ENCODE measurements at regions not wholly inside any gene's neighbourhood (a gene's known extent, or its start where the extent isn't known, plus 50 kb on each side); places are given as distances from the start of the nearest gene placed in this dataset.
"Not testable (repeated sequence)": the region's sequence is repeated elsewhere in the genome, so short reads cannot be mapped to it uniquely, and the experiment has no call there.

DNA sequence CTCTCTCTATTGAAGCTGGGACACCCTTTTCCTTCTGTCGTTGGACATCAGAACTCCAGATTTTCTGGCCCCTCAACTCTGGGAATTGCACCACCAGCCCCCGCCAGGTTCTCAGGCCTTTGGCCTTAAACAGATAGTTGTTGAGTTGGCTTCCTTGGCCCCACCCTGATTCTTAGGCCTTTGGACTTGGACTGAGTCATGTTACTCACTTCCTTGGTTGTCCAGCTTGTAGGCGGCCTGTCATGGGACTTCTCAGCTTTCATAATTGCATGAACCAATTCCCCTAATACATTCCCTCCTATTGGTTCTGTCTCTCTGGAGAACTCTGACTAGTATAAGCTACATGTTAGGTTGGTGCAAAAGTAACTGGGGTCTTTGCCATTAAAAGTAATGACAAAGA, 195.7 kb downstream of the GPAT3 start:
- H3K9me3 ChIP-seq, result no peaks in the 10 kb centered on the region
- H3K27me3 ChIP-seq, result no peaks in the 10 kb centered on the region
- no peaks in the 10 kb centered on the region for H3K36me3 ChIP-seq
- no peak overlapping the region for H3K4me3 ChIP-seq
- DNase-seq (no peak), ATAC-seq (no peak)
- TF ChIP-seq, protein P1, sequence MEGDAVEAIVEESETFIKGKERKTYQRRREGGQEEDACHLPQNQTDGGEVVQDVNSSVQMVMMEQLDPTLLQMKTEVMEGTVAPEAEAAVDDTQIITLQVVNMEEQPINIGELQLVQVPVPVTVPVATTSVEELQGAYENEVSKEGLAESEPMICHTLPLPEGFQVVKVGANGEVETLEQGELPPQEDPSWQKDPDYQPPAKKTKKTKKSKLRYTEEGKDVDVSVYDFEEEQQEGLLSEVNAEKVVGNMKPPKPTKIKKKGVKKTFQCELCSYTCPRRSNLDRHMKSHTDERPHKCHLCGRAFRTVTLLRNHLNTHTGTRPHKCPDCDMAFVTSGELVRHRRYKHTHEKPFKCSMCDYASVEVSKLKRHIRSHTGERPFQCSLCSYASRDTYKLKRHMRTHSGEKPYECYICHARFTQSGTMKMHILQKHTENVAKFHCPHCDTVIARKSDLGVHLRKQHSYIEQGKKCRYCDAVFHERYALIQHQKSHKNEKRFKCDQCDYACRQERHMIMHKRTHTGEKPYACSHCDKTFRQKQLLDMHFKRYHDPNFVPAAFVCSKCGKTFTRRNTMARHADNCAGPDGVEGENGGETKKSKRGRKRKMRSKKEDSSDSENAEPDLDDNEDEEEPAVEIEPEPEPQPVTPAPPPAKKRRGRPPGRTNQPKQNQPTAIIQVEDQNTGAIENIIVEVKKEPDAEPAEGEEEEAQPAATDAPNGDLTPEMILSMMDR (IDR thresholded peaks at IDR 0.05 in 4 of 5, conservative IDR thresholded peaks at IDR 0.05 in 1 of 5), result no peak
- TF ChIP-seq POLR2A (IDR thresholded peaks at IDR 0.05), result no peak
- intact Hi-C loops (cut with DNase I; ENCODE audit: low total_unique reads) (no loop called here), in situ Hi-C loops (cut with MboI; ENCODE audit: low sequenced_read_pairs in 4 of 4) (no loop called here)
- no peak overlapping the region for H3K27ac ChIP-seq
- H3K4me1 ChIP-seq, result no peaks in the 10 kb centered on the region

DNA sequence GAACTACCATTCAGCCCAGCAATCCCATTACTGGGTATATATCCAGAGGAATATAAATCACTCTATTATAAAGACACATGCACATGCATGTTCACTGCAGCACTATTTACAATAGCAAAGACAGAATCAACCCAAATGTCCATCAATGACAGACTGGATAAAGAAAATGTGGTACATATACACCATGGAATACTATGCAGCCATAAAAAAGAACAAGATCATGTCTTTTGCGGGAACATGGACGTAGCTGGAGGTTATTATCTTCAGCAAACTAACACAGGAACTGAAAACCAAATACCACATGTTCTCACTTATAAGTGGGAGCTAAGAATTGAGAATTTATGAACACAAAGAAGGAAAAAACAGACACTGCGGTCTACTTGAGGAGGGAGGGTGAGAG, 195.1 kb downstream of the GPAT3 start:
- H3K36me3 ChIP-seq; H3K9me3 ChIP-seq; ATAC-seq; H3K27me3 ChIP-seq; H3K4me3 ChIP-seq; DNase-seq; H3K4me1 ChIP-seq; intact Hi-C loops (cut with DNase I; ENCODE audit: low total_unique reads); in situ Hi-C loops (cut with MboI; ENCODE audit: low sequenced_read_pairs in 4 of 4); H3K27ac ChIP-seq: not testable (repeated sequence)

DNA sequence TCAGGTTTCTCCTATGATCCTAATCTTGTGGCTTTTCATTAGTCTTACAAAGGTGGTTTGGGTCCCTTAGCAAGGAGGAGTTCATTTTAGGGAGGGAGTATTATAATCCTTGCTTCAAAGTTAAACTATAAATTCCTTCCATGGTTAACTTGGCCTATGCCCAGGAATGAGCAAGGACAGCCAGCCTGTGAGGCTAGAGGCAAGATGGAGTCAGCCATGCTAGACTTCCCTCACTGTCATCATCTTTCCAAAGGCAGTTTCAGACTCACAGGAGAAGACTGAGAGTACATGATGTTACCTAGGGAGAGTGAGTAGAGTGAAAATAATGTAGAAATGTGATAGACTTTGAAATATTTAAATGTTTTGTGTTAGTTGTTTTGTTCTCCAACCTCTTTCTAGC, 192.3 kb downstream of the GPAT3 start:
- no peak for ATAC-seq
- in situ Hi-C loops (cut with MboI; ENCODE audit: low sequenced_read_pairs in 4 of 4), result no loop called here
- no peaks in the 10 kb centered on the region for H3K9me3 ChIP-seq

DNA sequence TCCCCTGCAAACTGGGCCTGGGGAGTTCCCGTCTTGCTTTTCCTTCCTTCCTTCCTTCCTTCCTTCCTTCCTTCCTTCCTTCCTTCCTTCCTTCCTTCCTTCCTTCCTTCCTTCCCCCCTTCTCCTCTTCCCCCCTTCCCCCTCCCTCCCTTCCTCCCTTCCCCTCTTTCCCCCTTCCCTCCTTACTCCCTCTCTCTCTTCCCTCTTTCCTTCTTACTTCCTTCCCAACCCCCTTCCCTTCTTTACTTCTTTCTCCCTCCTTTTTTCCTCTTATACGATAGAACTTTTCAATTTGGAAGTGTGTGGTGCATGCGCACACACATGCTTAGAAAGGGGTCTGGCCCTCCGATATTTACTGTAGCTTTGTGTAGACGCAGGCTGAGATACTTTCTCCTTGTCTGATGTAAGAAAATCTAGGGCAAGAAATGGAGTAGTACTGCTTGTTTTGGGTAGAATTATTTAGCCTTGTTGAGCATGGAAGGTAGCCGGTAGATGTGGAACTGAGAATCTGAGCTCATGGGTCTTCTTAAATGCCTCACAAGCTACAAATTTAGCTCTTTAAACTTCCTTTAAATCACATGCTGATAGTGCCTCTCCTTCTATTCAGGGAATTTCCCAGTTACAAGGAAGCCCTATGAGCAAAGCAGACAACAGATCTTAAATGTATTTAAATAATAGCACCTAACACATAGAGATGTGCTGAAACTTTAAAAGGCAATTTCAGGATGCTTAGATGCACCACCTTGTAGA, 189.6 kb downstream of the GPAT3 start:
- no peak for ATAC-seq
- DNase-seq, result no peak
- H3K36me3 ChIP-seq, result no peaks in the 10 kb centered on the region
- no peaks in the 10 kb centered on the region for H3K27me3 ChIP-seq
- no peak overlapping the region for H3K27ac ChIP-seq
- H3K9me3 ChIP-seq, result no peaks in the 10 kb centered on the region
- in situ Hi-C loops (cut with MboI; ENCODE audit: low sequenced_read_pairs in 4 of 4), result no loop called here
- no peak overlapping the region for H3K4me3 ChIP-seq
- H3K4me1 ChIP-seq, result no peaks in the 10 kb centered on the region
- TF ChIP-seq, protein P1 (IDR thresholded peaks at IDR 0.05 in 4 of 5, conservative IDR thresholded peaks at IDR 0.05 in 1 of 5), result no peak
- TF ChIP-seq POLR2A (IDR thresholded peaks at IDR 0.05), result no peak
- intact Hi-C loops (cut with DNase I; ENCODE audit: low total_unique reads), result no loop called here

More for the DNA sequence above, 192.3 kb downstream of the GPAT3 start:
- TF ChIP-seq, protein P1 (IDR thresholded peaks at IDR 0.05 in 4 of 5, conservative IDR thresholded peaks at IDR 0.05 in 1 of 5), result no peak
- no peak for TF ChIP-seq POLR2A (IDR thresholded peaks at IDR 0.05)
- no peaks in the 10 kb centered on the region for H3K36me3 ChIP-seq
- no peaks in the 10 kb centered on the region for H3K4me1 ChIP-seq
- H3K4me3 ChIP-seq, result no peak overlapping the region
- no peak overlapping the region for H3K27ac ChIP-seq
- intact Hi-C loops (cut with DNase I; ENCODE audit: low total_unique reads), result no loop called here
- no peaks in the 10 kb centered on the region for H3K27me3 ChIP-seq
- no peak for DNase-seq

DNA sequence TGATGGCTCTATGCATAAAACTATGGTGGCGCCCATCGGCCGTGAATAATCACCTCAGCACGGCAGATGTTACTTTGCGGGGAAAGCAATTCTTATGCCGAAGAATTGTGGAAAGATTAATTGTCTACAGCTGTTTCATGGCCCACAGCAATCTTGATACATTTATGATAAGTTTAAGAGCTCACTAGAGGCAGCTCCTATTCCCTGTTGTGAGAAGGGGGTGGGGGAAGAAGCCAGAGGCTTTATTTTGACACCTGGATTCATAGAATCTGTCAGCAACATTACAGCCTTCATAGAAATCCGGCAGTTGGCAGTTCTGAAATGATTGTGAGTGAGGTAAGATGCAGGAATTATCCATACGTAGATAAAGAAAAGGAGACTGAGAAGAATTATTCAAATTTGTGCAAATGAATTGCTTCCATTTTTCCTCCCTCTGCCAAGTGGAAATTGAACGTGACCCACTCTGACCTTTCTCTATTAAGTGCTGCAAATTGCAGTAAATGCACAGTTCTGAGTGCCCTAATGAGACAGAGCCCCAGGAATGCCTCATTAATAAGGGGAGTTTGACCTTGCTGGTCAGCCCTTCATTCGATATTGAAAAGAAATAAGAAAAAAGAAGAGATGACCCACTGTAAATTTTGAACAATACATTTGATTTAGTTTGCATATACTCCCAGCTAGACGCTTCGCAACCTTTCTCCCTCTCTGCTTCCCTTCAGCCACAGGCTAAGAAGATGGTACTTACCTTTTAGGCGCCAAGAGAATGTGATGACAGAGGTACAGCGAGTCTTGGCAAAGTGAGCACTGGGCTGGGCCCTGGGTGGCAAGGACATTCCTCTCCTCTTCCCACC, 188.8 kb downstream of the GPAT3 start:
- H3K4me3 ChIP-seq, result no peak overlapping the region
- ATAC-seq, result no peak
- H3K36me3 ChIP-seq, result no peaks in the 10 kb centered on the region
- H3K27ac ChIP-seq, result no peak overlapping the region
- DNase-seq, result no peak
- in situ Hi-C loops (cut with MboI; ENCODE audit: low sequenced_read_pairs in 4 of 4), result no loop called here
- no peaks in the 10 kb centered on the region for H3K9me3 ChIP-seq
- no peaks in the 10 kb centered on the region for H3K4me1 ChIP-seq
- H3K27me3 ChIP-seq, result no peaks in the 10 kb centered on the region
- intact Hi-C loops (cut with DNase I; ENCODE audit: low total_unique reads), result no loop called here
- TF ChIP-seq POLR2A (IDR thresholded peaks at IDR 0.05), result no peak
- TF ChIP-seq, protein P1 (IDR thresholded peaks at IDR 0.05 in 4 of 5, conservative IDR thresholded peaks at IDR 0.05 in 1 of 5), result no peak
